Testis (tissue), 2 donors: ENCODE measurements at regions not wholly inside any gene's neighbourhood (a gene's known extent, or its start where the extent isn't known, plus 50 kb on each side); places are given as distances from the start of the nearest gene placed in this dataset.

Experiments
- POLR2A ChIP-seq: fragments of 450-650 bp; IDR thresholded peaks from one replicate; pipeline ENCODE4 v1.6.1; 2017; ENCODE audit warnings: antibody characterized with exemption, mild to moderate bottlenecking, moderate library complexity
- TF ChIP-seq, protein P1 (sequence below), 3 experiments: fragments of 450-650 bp in 2 of 3; fragments of 200-600 bp in 1 of 3; sonication (generic) in 1 of 3; IDR thresholded peaks; one replicate each; pipeline ENCODE4 v1.5.1; 2016 to 2019; ENCODE audit warnings: antibody characterized with exemption in 3 of 3, mild to moderate bottlenecking in 2 of 3, moderate library complexity in 1 of 3

DNA sequence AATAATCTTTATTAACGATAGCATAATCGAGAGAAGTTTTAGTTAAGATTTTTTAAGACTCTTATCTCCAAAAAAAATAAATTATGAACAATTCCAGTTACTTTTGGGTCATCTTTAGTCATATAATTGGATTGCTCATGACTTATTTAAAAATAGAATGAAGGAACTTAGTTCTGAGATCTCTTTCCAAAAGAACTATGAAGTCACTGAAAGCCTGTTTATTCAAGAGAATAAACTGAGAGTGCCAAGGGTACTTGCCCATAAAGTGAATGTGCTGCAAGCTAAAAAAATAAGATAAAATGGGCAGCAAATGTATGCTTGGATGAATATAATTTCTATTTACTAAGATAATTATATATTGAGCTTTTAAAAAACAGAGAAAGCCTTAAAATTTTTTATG lies 176.5 kb upstream of the PLSCR5 start:
- TF ChIP-seq, protein P1, sequence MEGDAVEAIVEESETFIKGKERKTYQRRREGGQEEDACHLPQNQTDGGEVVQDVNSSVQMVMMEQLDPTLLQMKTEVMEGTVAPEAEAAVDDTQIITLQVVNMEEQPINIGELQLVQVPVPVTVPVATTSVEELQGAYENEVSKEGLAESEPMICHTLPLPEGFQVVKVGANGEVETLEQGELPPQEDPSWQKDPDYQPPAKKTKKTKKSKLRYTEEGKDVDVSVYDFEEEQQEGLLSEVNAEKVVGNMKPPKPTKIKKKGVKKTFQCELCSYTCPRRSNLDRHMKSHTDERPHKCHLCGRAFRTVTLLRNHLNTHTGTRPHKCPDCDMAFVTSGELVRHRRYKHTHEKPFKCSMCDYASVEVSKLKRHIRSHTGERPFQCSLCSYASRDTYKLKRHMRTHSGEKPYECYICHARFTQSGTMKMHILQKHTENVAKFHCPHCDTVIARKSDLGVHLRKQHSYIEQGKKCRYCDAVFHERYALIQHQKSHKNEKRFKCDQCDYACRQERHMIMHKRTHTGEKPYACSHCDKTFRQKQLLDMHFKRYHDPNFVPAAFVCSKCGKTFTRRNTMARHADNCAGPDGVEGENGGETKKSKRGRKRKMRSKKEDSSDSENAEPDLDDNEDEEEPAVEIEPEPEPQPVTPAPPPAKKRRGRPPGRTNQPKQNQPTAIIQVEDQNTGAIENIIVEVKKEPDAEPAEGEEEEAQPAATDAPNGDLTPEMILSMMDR (IDR thresholded peaks at IDR 0.05): no peak
- no peak for TF ChIP-seq POLR2A
